ENCODE measurements at regions not wholly inside any gene's neighbourhood (a gene's known extent, or its start where the extent isn't known, plus 50 kb on each side); places are given as distances from the start of the nearest gene placed in this dataset.

- no peak for DNase-seq
These were observed 60.3 kb downstream of the SEC61B start for GRCh38 chr9:99282406-99282805.

- DNase-seq = no peak
These were observed 63.9 kb downstream of the SEC61B start for GRCh38 chr9:99285965-99286364.

- DNase-seq = no peak
These were observed 64.5 kb downstream of the SEC61B start for GRCh38 chr9:99286536-99286935.

GRCh38 chr9:99287641-99288040, 65.6 kb downstream of the SEC61B start:
- no peak for DNase-seq

GRCh38 chr9:99288830-99289229, 66.7 kb downstream of the SEC61B start:
- no peak for DNase-seq

- no peak for DNase-seq
These were observed 72.9 kb downstream of the SEC61B start for GRCh38 chr9:99294850-99295461.

GRCh38 chr9:99296291-99296951, 74.3 kb downstream of the SEC61B start:
- DNase-seq = no peak

GRCh38 chr9:99298614-99299013, 76.5 kb downstream of the SEC61B start:
- no peak for DNase-seq

- DNase-seq = no peak
These were observed 77.4 kb downstream of the SEC61B start for GRCh38 chr9:99299211-99300102.

- no peak for DNase-seq
These were observed 78.0 kb downstream of the SEC61B start for GRCh38 chr9:99300103-99300439.

- DNase-seq = no peak
These were observed 78.5 kb downstream of the SEC61B start for GRCh38 chr9:99300603-99301002.

- no peak for DNase-seq
These were observed 81.1 kb downstream of the SEC61B start for GRCh38 chr9:99303177-99303576.

GRCh38 chr9:99305124-99305523, 83.0 kb downstream of the SEC61B start:
- DNase-seq = no peak

GRCh38 chr9:99305820-99306811, 84.0 kb downstream of the SEC61B start:
- no peak for DNase-seq

GRCh38 chr9:99307851-99308250, 85.8 kb downstream of the SEC61B start:
- DNase-seq = no peak

GRCh38 chr9:99309141-99309939, 87.3 kb downstream of the SEC61B start:
- DNase-seq = no peak

GRCh38 chr9:99312736-99313135, 90.7 kb downstream of the SEC61B start:
- DNase-seq = no peak

GRCh38 chr9:99319048-99319447, 97.0 kb downstream of the SEC61B start:
- DNase-seq = no peak

GRCh38 chr9:99322299-99322698, 100.2 kb downstream of the SEC61B start:
- no peak for DNase-seq

GRCh38 chr9:99326112-99326916, 104.2 kb downstream of the SEC61B start:
- no peak for DNase-seq

- no peak for DNase-seq
These were observed 104.8 kb downstream of the SEC61B start for GRCh38 chr9:99326917-99327189.

Measured in occipital lobe (tissue), 1 donor.